Endothelial cell (in vitro differentiated cells): ENCODE measurements at regions not wholly inside any gene's neighbourhood (a gene's known extent, or its start where the extent isn't known, plus 50 kb on each side); places are given as distances from the start of the nearest gene placed in this dataset.

Experiments
- DNase-seq: peaks from one replicate; pipeline ENCODE4 v3.0.0; 2021; ENCODE audit warnings: low spot score
- H3K27ac Mint-ChIP-seq: one replicate; pipeline ENCODE4 v1.8.0; 2021; ENCODE audit warnings: mixed read lengths, inconsistent platforms; ENCODE audit not compliant: unreplicated experiment
- H3K27me3 Mint-ChIP-seq: one replicate; pipeline ENCODE4 v1.8.0; 2021; ENCODE audit warnings: mild to moderate bottlenecking, moderate library complexity, mixed read lengths, inconsistent platforms; ENCODE audit not compliant: unreplicated experiment
- H3K36me3 Mint-ChIP-seq: one replicate; pipeline ENCODE4 v1.8.0; 2021; ENCODE audit warnings: mild to moderate bottlenecking, low read depth, mixed read lengths, inconsistent platforms; ENCODE audit not compliant: unreplicated experiment
- H3K4me1 Mint-ChIP-seq: one replicate; pipeline ENCODE4 v1.8.0; 2021; ENCODE audit warnings: mild to moderate bottlenecking, mixed read lengths, inconsistent platforms; ENCODE audit not compliant: unreplicated experiment
- H3K4me3 Mint-ChIP-seq: one replicate; pipeline ENCODE4 v1.8.0; 2021; ENCODE audit warnings: mild to moderate bottlenecking, mixed read lengths, inconsistent platforms; ENCODE audit not compliant: unreplicated experiment
- H3K9me3 Mint-ChIP-seq: one replicate; pipeline ENCODE4 v1.8.0; 2021; ENCODE audit warnings: mixed read lengths, inconsistent platforms; ENCODE audit not compliant: unreplicated experiment
- TF ChIP-seq, protein P1 (sequence below): fragments of 200-600 bp; sonication (generic); IDR thresholded peaks from one replicate; pipeline ENCODE4 v1.5.0; 2021; ENCODE audit warnings: antibody characterized with exemption; ENCODE audit not compliant: unreplicated experiment

DNA sequence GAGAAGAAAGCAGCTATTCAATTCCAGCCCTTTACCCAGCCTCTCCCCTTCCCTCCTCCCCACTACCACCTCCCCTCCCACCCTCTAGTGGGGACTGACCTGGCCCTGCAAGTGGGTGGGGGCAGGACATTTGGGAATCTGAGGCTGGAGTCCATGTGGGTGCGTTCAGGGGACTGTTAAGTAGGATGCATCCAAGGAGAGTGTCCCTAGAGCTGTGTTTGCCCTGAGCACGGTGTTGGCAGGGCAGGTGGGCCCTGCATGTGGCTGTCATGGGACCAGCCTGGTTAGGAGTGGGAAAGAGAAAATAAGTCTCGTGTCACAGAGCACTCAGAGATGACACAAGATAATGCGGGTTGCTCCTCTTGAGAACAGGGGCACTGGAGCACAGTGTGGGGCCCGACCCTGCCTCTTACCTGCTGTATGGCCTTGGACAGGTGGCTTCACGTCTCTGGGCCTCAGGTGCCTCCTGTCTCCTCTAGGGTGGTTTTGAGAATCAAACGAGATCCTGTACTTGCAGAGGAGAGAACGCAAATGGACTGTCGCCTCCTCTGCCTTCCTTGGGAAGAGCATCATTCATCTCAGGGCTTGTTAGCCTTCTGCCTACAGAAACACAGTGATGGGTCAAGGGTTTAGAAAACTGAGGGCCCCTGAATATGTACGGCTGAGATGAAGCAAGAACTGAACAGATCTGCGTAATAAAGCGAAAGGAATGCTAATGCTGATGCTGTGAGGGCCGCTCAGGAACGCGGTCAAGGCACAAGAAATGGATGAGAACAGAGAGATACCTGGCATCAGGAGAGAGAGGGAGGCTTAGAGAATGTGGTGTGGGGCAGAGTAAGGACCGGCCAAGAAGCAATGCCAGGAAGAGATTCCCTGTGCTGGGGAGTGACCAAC is 187.7 kb upstream of the HAAO start:
- H3K36me3 Mint-ChIP-seq = no peaks in the 10 kb centered on the region
- no peak overlapping the region for H3K4me3 Mint-ChIP-seq
- peaks cover 38% of the 10 kb centered on the region for H3K4me1 Mint-ChIP-seq
- peaks cover 5% of the 10 kb centered on the region for H3K27me3 Mint-ChIP-seq
- TF ChIP-seq, protein P1, sequence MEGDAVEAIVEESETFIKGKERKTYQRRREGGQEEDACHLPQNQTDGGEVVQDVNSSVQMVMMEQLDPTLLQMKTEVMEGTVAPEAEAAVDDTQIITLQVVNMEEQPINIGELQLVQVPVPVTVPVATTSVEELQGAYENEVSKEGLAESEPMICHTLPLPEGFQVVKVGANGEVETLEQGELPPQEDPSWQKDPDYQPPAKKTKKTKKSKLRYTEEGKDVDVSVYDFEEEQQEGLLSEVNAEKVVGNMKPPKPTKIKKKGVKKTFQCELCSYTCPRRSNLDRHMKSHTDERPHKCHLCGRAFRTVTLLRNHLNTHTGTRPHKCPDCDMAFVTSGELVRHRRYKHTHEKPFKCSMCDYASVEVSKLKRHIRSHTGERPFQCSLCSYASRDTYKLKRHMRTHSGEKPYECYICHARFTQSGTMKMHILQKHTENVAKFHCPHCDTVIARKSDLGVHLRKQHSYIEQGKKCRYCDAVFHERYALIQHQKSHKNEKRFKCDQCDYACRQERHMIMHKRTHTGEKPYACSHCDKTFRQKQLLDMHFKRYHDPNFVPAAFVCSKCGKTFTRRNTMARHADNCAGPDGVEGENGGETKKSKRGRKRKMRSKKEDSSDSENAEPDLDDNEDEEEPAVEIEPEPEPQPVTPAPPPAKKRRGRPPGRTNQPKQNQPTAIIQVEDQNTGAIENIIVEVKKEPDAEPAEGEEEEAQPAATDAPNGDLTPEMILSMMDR = no peak
- H3K27ac Mint-ChIP-seq = no peak overlapping the region
- no peak for DNase-seq
- H3K9me3 Mint-ChIP-seq = no peaks in the 10 kb centered on the region

DNA sequence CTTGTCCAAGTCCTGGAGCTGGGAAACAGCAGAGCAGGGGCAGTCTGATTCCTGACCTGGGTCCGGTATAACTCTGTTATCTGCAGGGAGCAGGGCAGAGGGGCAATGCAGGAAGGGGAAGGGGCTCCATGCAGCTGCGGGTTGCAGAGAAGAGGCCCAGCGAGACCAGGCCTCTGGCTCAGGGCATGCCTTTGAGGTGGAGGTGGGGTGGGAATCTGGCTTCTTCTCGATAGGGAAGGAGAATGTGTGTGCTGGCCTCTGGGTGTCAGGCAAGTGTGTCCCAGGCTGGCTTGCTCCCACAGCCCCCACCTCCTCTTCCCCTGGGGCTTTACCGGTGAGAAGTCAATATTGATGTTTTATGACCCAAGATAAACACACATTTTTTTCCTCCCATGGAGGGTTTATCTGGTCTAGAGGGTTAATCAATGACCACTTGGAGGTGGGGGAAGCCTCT is 187.1 kb upstream of the HAAO start:
- no peak overlapping the region for H3K4me3 Mint-ChIP-seq
- H3K27ac Mint-ChIP-seq = no peak overlapping the region
- TF ChIP-seq, protein P1 = no peak
- no peaks in the 10 kb centered on the region for H3K36me3 Mint-ChIP-seq
- H3K4me1 Mint-ChIP-seq = peaks cover 37% of the 10 kb centered on the region
- peaks cover 5% of the 10 kb centered on the region for H3K27me3 Mint-ChIP-seq
- no peak for DNase-seq
- H3K9me3 Mint-ChIP-seq = no peaks in the 10 kb centered on the region

DNA sequence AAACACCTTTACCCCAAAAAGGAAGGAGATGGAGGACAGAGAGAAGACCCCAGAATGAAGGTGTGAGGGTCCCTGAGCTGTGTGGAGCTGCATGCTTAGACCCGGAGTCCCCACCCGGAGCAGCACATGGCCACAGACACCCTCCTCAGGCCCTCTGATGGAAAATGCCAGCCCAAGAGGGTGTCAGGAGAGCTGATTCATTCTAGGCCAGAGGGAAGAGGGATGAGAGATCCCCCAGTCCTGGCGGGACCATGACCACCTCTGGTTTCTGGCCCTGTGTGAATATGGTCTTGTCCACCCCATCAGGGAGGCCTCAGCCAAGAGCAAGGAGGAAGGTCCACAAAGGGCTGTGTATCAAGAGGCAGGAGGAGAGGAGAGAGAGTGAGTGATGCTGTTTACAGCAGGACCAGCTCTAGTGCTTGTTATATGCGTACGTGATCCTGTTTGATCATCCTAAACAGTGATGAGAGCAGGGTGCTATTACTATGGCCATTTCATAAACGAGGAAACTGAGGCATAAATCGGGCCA is 186.6 kb upstream of the HAAO start:
- TF ChIP-seq, protein P1 = no peak
- Mint-ChIP-seq H3K36me3 (no peaks in the 10 kb centered on the region), H3K27me3 (peaks cover 5% of the 10 kb centered on the region), H3K4me1 (peaks cover 38% of the 10 kb centered on the region), H3K27ac (no peak overlapping the region), H3K9me3 (no peaks in the 10 kb centered on the region), H3K4me3 (no peak overlapping the region)
- no peak for DNase-seq

DNA sequence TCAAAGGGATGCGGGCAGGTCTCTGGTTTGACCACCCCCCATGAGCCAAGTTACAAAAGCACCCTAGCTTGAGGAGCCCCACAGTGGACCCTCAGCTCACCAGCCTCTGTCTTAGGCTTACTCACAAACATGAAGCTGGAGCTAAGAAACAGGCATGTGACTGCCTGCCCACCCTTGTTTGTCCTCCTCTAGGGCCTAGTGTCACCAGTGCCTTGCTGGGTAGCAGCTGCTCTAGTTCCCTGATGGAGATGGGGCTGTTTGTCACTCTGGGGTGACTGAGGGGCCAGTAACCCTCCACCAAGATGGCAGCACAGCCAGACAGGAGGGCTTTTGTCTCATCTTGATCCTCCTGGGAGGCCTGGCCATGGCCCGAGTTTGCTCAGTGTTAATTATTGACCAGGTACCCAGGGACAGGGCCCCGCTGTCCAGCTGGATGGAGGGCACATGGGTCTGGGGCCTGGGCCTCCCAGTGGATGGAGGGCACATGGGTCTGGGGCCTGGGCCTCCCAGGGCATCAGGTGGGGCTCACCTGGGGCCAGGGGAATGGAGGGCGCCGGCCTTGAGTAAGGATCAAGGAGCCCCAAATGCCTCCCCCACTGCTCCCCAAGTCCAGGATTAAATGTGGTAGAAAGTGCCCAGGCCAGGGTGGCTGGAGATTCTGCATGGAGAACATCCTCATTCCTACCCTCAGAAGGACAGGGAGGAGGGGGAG is 185.9 kb upstream of the HAAO start:
- Mint-ChIP-seq H3K4me3 (no peak overlapping the region), H3K36me3 (no peaks in the 10 kb centered on the region), H3K27me3 (peaks cover 7% of the 10 kb centered on the region), H3K4me1 (peaks cover 36% of the 10 kb centered on the region), H3K9me3 (no peaks in the 10 kb centered on the region), H3K27ac (no peak overlapping the region)
- no peak for DNase-seq
- TF ChIP-seq, protein P1 = no peak
